Left lung (tissue), 4 donors: ENCODE measurements at regions not wholly inside any gene's neighbourhood (a gene's known extent, or its start where the extent isn't known, plus 50 kb on each side); places are given as distances from the start of the nearest gene placed in this dataset.

ENCODE experiments used
- ATAC-seq: fragments of 200-7000 bp; cut with Tn5 transposase; one replicate; pipeline ENCODE4 v1.9.1; 2020; ENCODE audit warnings: moderate library complexity
- DNase-seq, 4 donors: peaks; one replicate each; pipeline ENCODE4 v3.0.0-alpha.2; 2013 to 2020
- H3K27ac ChIP-seq, 2 donors: fragments of 200-600 bp; sonication (generic) in 1 of 2; one replicate each; pipeline versions ENCODE4 v1.5.0 to v1.8.0; 2020 to 2021
- H3K27me3 ChIP-seq, 2 donors: fragments of 200-600 bp; sonication (generic) in 1 of 2; one replicate each; pipeline versions ENCODE4 v1.5.0 to v1.8.0; 2020 to 2021
- H3K36me3 ChIP-seq, 2 donors: fragments of 200-600 bp; sonication (generic) in 1 of 2; one replicate each; pipeline versions ENCODE4 v1.5.0 to v1.8.0; 2020 to 2021
- H3K4me1 ChIP-seq, 2 donors: fragments of 200-600 bp; one replicate each; pipeline ENCODE4 v1.8.0; 2021
- H3K4me3 ChIP-seq, 2 donors: fragments of 200-600 bp; sonication (generic) in 1 of 2; one replicate each; pipeline versions ENCODE4 v1.5.0 to v1.8.0; 2020 to 2021; ENCODE audit warnings: mild to moderate bottlenecking in 1 of 2
- H3K9me3 ChIP-seq, 2 donors: fragments of 200-600 bp; sonication (generic) in 1 of 2; one replicate each; pipeline versions ENCODE4 v1.5.0 to v1.8.0; 2020 to 2021
- CTCF ChIP-seq, 2 donors: fragments of 200-600 bp; sonication (generic) in 1 of 2; IDR thresholded peaks; one replicate each; pipeline versions ENCODE4 v1.5.0 to v1.8.0; 2021; ENCODE audit warnings: antibody characterized with exemption in 2 of 2
- intact Hi-C, 2 donors: fragments of 100-400 bp; cut with DNase I; formaldehyde crosslinking; loops; one replicate each; pipeline versions ENCODE4 v1.11.2 to v1.14.2; 2022
- donor health status: DM: no; HTN: yes; CAD: no.
- donor health status: DM: no; HTN: no; CAD: no.

- TF ChIP-seq CTCF (IDR thresholded peaks at IDR 0.05), result no peak
- no peaks in the 10 kb centered on the region for H3K4me1 ChIP-seq
- intact Hi-C loops, result no loop called here
- H3K9me3 ChIP-seq, result no peaks in the 10 kb centered on the region
- DNase-seq (no peak), ATAC-seq (peak; percentile 81)
- H3K27me3 ChIP-seq, result no peaks in the 10 kb centered on the region
- no peak overlapping the region for H3K27ac ChIP-seq
- H3K36me3 ChIP-seq, result no peaks in the 10 kb centered on the region
- no peak overlapping the region for H3K4me3 ChIP-seq
Measured at GRCh38 chr12:67148265-67148664, 120.9 kb upstream of the CAND1 start.

GRCh38 chr12:67151886-67152285, 117.3 kb upstream of the CAND1 start:
- H3K27me3 ChIP-seq, result no peaks in the 10 kb centered on the region
- H3K4me1 ChIP-seq, result no peaks in the 10 kb centered on the region
- H3K36me3 ChIP-seq, result no peaks in the 10 kb centered on the region
- no peak for TF ChIP-seq CTCF (IDR thresholded peaks at IDR 0.05)
- DNase-seq (peak in 1 of 4 donors; percentile 26), ATAC-seq (no peak)
- no peak overlapping the region for H3K27ac ChIP-seq
- intact Hi-C loops, result no loop called here
- H3K4me3 ChIP-seq, result no peak overlapping the region
- H3K9me3 ChIP-seq, result no peaks in the 10 kb centered on the region

GRCh38 chr12:67152451-67152850, 116.7 kb upstream of the CAND1 start:
- no peaks in the 10 kb centered on the region for H3K4me1 ChIP-seq
- no peaks in the 10 kb centered on the region for H3K27me3 ChIP-seq
- no peak for DNase-seq
- no peaks in the 10 kb centered on the region for H3K36me3 ChIP-seq
- intact Hi-C loops, result no loop called here
- no peaks in the 10 kb centered on the region for H3K9me3 ChIP-seq
- ATAC-seq, result no peak
- TF ChIP-seq CTCF (IDR thresholded peaks at IDR 0.05), result no peak
- H3K4me3 ChIP-seq, result no peak overlapping the region
- no peak overlapping the region for H3K27ac ChIP-seq

GRCh38 chr12:67154901-67155300, 114.3 kb upstream of the CAND1 start:
- no peak for ATAC-seq

GRCh38 chr12:67155863-67156262, 113.3 kb upstream of the CAND1 start:
- no peak overlapping the region for H3K4me3 ChIP-seq
- H3K4me1 ChIP-seq, result no peaks in the 10 kb centered on the region
- TF ChIP-seq CTCF (IDR thresholded peaks at IDR 0.05), result no peak
- intact Hi-C loops, result no loop called here
- DNase-seq (no peak), ATAC-seq (no peak)
- H3K27ac ChIP-seq, result no peak overlapping the region
- no peaks in the 10 kb centered on the region for H3K36me3 ChIP-seq
- no peaks in the 10 kb centered on the region for H3K27me3 ChIP-seq
- no peaks in the 10 kb centered on the region for H3K9me3 ChIP-seq

More at GRCh38 chr12:67154901-67155300, 114.3 kb upstream of the CAND1 start:
- H3K36me3 ChIP-seq, result no peaks in the 10 kb centered on the region
- no peak for TF ChIP-seq CTCF (IDR thresholded peaks at IDR 0.05)
- no peak overlapping the region for H3K4me3 ChIP-seq
- H3K4me1 ChIP-seq, result no peaks in the 10 kb centered on the region
- intact Hi-C loops, result no loop called here
- no peaks in the 10 kb centered on the region for H3K27me3 ChIP-seq
- no peak overlapping the region for H3K27ac ChIP-seq
- no peaks in the 10 kb centered on the region for H3K9me3 ChIP-seq
- no peak for DNase-seq
